ENCODE measurements at regions not wholly inside any gene's neighbourhood (a gene's known extent, or its start where the extent isn't known, plus 50 kb on each side); places are given as distances from the start of the nearest gene placed in this dataset.

GRCh38 chr1:103266036-103266435 lies 157.7 kb upstream of the COL11A1 start:
- DNase-seq (ENCODE audit: low spot score), result no peak
- intact Hi-C loops (cut with DNase I), result no loop called here

DNA sequence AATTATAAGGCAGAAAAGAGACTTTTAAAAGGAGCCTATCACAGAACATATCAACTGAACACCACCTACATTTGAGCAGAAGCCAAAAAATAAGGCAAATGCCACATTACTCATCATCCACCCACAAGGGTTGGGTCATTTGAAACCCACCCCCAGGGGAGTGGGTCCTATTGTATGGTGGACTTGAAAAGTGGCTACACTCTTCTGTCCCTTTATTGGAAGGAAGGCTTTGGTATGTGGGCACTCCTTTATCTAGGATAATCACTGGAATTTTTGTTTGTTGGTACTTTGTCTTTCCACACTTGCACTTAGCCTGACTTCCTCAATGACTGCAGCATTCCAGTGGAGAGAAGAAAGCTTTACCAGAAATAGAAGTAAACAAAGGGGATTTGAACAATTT lies 157.2 kb upstream of the COL11A1 start:
- intact Hi-C loops (cut with DNase I), result no loop called here
- DNase-seq (ENCODE audit: low spot score), result no peak

DNA sequence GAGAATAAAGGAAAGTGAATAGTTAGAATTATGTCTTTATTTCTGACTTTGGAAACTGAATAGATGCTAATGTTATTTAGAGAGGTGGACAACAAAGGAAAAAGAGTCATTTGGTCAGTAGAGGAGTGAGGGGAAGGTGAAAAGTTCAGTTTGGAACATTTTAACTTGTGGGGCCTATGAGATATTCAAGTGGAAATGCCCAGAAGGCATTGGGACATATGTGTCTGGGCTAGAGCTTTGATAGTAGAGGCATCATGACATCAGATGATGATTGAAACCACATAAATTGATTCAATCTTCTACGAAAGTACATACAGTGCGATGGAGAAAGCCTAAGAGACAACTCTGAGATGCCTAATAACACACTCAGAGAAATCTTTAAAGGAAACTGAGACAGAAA lies 151.7 kb upstream of the COL11A1 start:
- no peak for DNase-seq (ENCODE audit: low spot score)
- intact Hi-C loops (cut with DNase I), result no loop called here

- DNase-seq (ENCODE audit: low spot score), result no peak
- intact Hi-C loops (cut with DNase I), result no loop called here
Observed at GRCh38 chr1:103256490-103256889, 148.2 kb upstream of the COL11A1 start.

DNA sequence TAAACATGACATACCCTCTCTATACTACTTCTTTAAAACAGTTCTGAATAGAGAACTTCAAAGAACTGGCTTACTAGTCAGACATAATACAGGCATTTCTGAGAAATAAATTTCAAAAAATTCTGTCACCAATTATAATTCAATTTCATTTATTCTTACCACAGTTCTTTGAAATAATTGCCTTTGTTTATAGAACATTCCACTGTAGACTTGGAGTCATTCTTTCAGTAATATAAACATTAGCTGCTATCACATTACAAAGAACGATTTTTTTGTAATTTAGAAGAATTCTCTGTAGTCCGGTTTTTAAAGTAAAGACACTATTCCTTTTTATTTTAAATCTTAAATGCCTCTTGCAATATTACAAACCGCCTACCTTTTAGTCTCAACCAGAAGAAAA lies 146.4 kb upstream of the COL11A1 start:
- DNase-seq (ENCODE audit: low spot score), result no peak
- intact Hi-C loops (cut with DNase I), result no loop called here

DNA sequence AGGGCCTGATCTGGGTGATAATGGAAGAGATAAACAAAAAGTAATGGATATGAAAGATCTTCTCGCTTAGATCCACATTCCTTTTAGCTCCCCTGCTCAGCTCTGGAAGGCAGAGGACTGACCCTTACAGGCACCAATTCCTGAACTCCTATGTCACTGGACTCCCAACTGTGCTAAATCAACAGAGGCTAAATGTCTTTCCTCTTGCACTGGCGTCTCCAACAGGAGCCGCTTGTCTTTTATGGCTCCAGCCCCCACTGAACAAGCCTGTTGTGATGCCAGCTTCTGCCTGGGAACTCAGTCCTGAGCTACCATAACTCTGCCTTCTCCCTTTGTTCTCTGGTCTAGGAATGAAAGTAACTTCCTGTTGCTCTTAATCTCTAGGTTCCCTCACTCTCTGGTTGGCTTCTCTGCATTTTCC lies 142.1 kb upstream of the COL11A1 start:
- no peak for DNase-seq (ENCODE audit: low spot score)
- intact Hi-C loops (cut with DNase I), result no loop called here

- no peak for DNase-seq (ENCODE audit: low spot score)
- intact Hi-C loops (cut with DNase I), result no loop called here
Observed at GRCh38 chr1:103248417-103249102, 140.2 kb upstream of the COL11A1 start.

GRCh38 chr1:103247517-103247916 lies 139.2 kb upstream of the COL11A1 start:
- intact Hi-C loops (cut with DNase I), result no loop called here
- no peak for DNase-seq (ENCODE audit: low spot score)

GRCh38 chr1:103243481-103243880 lies 135.2 kb upstream of the COL11A1 start:
- intact Hi-C loops (cut with DNase I), result no loop called here
- no peak for DNase-seq (ENCODE audit: low spot score)

DNA sequence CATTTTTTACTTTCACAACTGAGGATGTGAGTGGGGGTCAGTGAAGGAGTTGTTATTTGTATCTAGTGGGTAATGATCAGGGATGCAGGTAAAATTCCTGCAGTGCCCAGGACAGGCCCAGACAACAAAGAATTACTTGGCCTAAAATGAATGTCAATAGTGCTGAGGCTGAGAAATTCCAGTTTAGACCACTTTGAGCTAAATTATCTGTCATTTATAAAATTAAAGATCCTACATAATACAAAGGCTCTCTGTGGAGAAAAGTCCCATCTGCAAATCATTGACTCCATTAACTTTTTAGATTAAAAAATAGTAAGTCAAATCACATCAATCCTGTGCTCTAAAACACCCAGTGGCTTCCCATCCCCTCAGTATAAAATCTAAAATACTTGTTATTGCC lies 130.7 kb upstream of the COL11A1 start:
- intact Hi-C loops (cut with DNase I), result no loop called here

DNA sequence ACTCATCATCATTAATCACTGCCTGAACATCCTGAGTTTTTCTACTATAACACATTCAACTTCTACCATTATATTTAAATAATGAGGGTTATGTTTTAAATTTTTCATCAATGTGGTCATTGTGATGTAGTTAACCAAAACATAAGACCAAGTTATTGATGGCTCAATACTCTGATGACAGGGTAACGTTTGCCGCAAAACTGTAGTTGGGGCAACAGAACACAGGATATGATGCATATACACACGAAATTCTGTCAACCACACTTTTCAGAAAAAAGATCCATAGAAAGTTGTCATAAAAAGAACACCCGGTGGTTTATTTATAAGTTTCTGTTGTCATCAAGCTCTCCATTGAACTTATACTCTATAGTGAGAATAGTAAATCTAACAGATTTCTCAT lies 121.7 kb upstream of the COL11A1 start:
- intact Hi-C loops (cut with DNase I), result no loop called here

More for the DNA sequence above, 130.7 kb upstream of the COL11A1 start:
- DNase-seq (ENCODE audit: low spot score), result no peak

GRCh38 chr1:103220631-103221041 lies 112.3 kb upstream of the COL11A1 start:
- DNase-seq (ENCODE audit: low spot score), result no peak
- intact Hi-C loops (cut with DNase I), result no loop called here

More for the DNA sequence above, 121.7 kb upstream of the COL11A1 start:
- DNase-seq (ENCODE audit: low spot score), result no peak

DNA sequence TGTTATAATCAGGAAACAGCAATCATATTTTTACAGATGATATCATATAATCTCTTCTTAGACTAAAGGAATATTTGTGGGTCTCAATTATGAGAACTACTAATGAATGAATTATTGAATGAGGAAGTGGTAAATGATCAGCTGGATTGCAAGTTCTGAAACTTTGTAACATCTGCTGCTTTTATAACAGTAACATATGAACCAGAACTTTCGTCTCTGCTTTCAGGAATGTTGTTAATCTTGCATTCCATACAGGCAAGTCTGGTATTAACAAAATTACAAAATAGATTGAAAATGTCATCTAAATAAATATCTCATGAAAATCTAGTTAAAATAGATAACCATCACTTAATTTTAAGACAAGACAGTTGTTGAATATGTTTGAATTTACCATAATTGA lies 110.5 kb upstream of the COL11A1 start:
- intact Hi-C loops (cut with DNase I), result no loop called here
- no peak for DNase-seq (ENCODE audit: low spot score)

- intact Hi-C loops (cut with DNase I), result no loop called here
- no peak for DNase-seq (ENCODE audit: low spot score)
Observed at GRCh38 chr1:103218369-103218768, 110.0 kb upstream of the COL11A1 start.

DNA sequence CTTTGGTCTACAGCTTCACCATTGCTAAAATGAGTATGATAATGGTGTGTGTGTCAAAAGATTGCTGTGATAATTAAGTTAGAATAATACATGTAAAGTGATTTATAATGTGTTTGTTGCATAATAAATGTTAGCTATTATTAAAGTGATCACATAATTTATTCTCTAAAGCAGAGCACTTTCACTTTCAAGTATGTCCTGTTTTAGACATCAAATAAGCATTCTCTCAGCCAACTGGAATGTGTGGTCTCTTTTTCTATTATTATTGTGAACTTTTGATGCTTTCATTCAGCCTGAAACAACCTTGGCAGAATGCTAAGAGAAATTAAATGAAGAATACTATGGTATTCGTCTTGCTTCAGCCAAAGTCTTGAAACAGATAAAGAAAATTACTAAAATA lies 102.8 kb upstream of the COL11A1 start:
- intact Hi-C loops (cut with DNase I), result no loop called here

GRCh38 chr1:103208844-103209243 lies 100.5 kb upstream of the COL11A1 start:
- intact Hi-C loops (cut with DNase I), result no loop called here
- DNase-seq (ENCODE audit: low spot score), result no peak

More for the DNA sequence above, 102.8 kb upstream of the COL11A1 start:
- DNase-seq (ENCODE audit: low spot score), result no peak

DNA sequence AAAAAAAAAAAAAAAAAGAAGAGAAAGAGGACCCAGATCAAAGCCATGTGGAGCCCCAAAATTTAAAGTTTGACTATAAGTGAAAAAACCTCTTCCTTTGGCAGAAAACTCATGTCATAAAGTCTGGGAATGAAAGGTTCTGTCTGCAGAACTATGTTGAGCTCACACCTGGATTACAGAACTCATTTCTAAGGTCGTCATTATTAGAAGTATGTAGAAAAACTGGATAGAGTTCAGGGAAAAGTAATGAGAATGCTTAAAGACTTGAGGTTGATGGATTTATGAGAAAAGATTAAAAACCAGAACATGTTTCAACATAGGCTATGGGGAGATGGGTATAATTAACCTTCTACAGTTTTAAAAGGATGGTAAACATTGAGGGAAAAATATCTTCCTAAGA lies 90.7 kb upstream of the COL11A1 start:
- DNase-seq (ENCODE audit: low spot score), result no peak
- intact Hi-C loops (cut with DNase I), result no loop called here

DNA sequence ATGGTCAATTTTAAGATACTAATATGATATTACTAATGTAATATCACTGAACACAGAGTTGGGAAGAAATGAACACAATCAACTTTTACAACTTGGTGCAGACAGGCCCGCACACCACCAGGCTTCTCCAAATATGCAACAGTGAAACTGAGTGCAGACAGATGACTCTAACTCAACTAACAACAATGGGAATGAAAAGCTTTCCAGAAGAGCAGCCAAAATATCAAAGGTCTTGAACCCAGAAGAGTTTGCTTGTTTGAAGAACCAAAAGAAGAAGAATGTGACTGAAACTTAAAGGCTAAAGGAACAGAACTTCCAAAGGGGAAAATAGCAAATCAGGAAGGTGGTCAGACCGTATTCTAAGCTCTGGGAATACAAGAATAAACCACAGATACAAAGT lies 89.8 kb upstream of the COL11A1 start:
- intact Hi-C loops (cut with DNase I), result no loop called here
- DNase-seq (ENCODE audit: low spot score), result no peak

DNA sequence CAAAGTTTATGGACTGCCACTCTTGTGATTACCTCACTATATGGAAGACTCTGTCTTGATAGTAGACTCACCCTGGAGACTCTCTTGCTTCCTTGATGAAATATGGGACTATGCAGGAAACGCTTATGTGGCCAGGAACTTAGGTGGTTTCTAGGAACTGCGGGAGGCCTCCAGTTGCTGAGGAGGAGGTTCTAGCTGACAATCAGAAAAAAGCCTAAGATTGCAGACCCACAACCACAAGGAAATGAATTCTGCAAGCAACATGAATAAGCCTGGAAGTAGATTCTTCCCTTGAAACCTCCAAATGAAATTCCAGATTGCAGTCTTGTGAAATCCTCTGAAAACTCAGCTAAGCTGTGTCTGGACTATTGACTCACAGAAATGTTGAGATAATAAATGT lies 88.9 kb upstream of the COL11A1 start:
- intact Hi-C loops (cut with DNase I), result no loop called here
- no peak for DNase-seq (ENCODE audit: low spot score)

DNA sequence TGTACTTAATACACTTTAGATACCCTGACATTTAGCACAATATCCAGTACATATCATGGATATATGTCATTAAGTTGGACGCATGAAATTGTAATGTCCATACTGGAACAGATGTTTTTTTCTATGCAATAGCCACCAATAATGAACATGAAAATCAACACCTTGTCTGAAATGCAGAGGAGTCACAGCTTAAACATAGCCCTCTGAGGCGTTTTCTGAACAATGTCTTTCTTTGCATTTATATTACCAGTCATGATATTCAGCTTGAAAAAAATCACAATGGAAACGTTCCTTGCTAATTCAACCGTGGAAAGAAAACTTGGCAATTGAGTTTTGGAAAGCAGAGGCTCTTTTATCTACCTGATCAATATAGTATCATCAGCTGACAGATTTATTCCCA lies 86.7 kb upstream of the COL11A1 start:
- intact Hi-C loops (cut with DNase I), result no loop called here
- no peak for DNase-seq (ENCODE audit: low spot score)

DNA sequence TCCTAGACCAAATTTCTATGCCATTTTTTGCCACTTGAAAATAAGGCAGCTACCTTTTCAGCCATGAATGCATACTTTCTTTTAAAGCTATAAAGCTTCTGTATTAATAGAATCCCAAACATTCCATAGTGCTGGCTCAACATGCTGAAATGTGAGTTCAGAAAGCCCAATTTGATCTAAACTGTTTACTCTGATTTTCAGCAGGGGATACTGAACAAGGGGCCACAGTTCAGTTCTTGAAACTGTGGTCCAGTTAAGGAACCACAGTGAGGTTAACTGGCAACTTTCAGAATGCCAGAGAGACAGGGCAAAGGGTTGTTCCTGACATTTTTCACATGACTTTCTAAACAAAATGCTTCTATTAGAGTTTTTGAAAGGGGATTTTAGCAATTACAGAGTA lies 85.7 kb upstream of the COL11A1 start:
- no peak for DNase-seq (ENCODE audit: low spot score)
- intact Hi-C loops (cut with DNase I), result no loop called here

DNA sequence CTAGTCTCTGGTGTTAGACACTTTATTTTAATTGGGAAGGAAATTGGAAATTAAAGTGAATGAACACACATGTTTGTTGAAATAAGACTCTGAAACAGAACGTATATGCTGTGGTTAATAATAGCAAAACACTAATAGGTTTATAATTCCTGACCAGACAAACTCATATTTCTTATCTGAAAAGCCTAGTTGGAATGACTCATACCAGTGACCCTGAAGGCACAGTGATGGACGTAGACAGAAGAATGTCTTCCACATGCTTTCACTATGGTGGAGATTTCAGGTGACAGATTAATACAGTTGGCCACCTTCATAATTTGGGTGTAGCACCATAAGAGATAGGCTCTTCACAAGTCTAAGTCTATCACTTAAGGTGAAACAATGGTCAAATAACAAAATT lies 83.0 kb upstream of the COL11A1 start:
- no peak for DNase-seq (ENCODE audit: low spot score)
- intact Hi-C loops (cut with DNase I), result no loop called here
